ENCODE measurements at regions not wholly inside any gene's neighbourhood (a gene's known extent, or its start where the extent isn't known, plus 50 kb on each side); places are given as distances from the start of the nearest gene placed in this dataset.

DNA sequence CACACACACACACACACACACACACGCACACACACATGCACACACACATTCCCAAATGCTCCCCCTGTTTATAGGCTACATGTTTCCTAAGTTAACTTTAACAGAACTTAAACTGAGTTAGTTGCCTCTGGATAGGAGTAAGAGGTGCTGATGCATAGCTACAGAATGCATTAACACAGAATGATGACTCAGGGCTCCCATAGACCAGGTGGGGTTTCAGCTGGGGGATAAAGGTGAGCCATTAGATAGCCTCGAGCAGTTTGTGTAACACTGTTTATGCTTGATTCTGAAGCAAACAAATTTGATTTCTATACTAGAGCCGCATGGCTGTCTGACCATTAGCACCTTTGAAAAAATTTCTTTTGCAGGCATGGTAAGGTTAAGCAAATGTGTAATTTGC is 741.0 kb downstream of the PLCL1 start:
- TF ChIP-seq, protein P1, sequence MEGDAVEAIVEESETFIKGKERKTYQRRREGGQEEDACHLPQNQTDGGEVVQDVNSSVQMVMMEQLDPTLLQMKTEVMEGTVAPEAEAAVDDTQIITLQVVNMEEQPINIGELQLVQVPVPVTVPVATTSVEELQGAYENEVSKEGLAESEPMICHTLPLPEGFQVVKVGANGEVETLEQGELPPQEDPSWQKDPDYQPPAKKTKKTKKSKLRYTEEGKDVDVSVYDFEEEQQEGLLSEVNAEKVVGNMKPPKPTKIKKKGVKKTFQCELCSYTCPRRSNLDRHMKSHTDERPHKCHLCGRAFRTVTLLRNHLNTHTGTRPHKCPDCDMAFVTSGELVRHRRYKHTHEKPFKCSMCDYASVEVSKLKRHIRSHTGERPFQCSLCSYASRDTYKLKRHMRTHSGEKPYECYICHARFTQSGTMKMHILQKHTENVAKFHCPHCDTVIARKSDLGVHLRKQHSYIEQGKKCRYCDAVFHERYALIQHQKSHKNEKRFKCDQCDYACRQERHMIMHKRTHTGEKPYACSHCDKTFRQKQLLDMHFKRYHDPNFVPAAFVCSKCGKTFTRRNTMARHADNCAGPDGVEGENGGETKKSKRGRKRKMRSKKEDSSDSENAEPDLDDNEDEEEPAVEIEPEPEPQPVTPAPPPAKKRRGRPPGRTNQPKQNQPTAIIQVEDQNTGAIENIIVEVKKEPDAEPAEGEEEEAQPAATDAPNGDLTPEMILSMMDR (conservative IDR thresholded peaks at IDR 0.05; ENCODE audit: low read depth, low read length) = no peak
- TF ChIP-seq EZH2 (IDR thresholded peaks at IDR 0.05; ENCODE audit: borderline replicate concordance, low read depth, low read length, poor library complexity, severe bottlenecking) = no peak

Measured in A673 (cell line).